B cell (primary cell): ENCODE measurements at regions not wholly inside any gene's neighbourhood (a gene's known extent, or its start where the extent isn't known, plus 50 kb on each side); places are given as distances from the start of the nearest gene placed in this dataset.
"Not testable (repeated sequence)": the region's sequence is repeated elsewhere in the genome, so short reads cannot be mapped to it uniquely, and the experiment has no call there.

Experiments used
- ATAC-seq: fragments of 200-7000 bp; cut with Tn5 transposase; one replicate; pipeline ENCODE4 v1.10.0; 2021; ENCODE audit warnings: low read depth, mild to moderate bottlenecking, moderate number of reproducible peaks, moderate library complexity
- CTCF ChIA-PET: fragments of 350-600 bp; sonication (Branson Sonifier 250); formaldehyde crosslinking; loops from one replicate; lab custom pipeline; 2021; ENCODE audit warnings: antibody characterized with exemption, inconsistent platforms; lab: Charles Lee
- POLR2A ChIA-PET: fragments of 350-600 bp; sonication (Branson Sonifier 250); formaldehyde crosslinking; loops from one replicate; lab custom pipeline; 2021; ENCODE audit warnings: antibody characterized with exemption; lab: Charles Lee
- DNase-seq: peaks from one replicate; pipeline ENCODE4 v3.0.0; 2013
- H2AFZ ChIP-seq: 2 replicates; pipeline ENCODE4 v1.6.1; 2012; ENCODE audit warnings: mild to moderate bottlenecking, low read depth, low read length; ENCODE audit not compliant: insufficient read depth, poor library complexity, severe bottlenecking
- H3K27ac ChIP-seq, 2 donors: 1 replicate in 1 of 2; 2 replicates in 1 of 2; pipeline ENCODE4 v1.5.1; 2012 to 2013; ENCODE audit warnings: low read length in 2 of 2, mild to moderate bottlenecking in 2 of 2, moderate library complexity in 1 of 2
- H3K27me3 ChIP-seq, 4 experiments: fragments of 200-600 bp in 1 of 4; sonication (generic) in 1 of 4; replicated peaks in 1 of 4; 1 replicate in 2 of 4; 2 replicates in 2 of 4; pipeline versions ENCODE4 v1.6.1 to v1.7.0; 2013 to 2016; ENCODE audit warnings: low read length in 3 of 4, mild to moderate bottlenecking in 2 of 4, mixed read lengths in 1 of 4, moderate library complexity in 1 of 4; ENCODE audit not compliant: insufficient read depth in 4 of 4, control insufficient read depth in 3 of 4; ENCODE audit errors: control extremely low read depth in 1 of 4
- H3K36me3 ChIP-seq, 2 experiments: replicated peaks in 1 of 2; 1 replicate in 1 of 2; 2 replicates in 1 of 2; pipeline versions ENCODE4 v1.6.1 to v1.7.1; 2013; ENCODE audit warnings: low read length in 1 of 2; ENCODE audit not compliant: insufficient read depth in 2 of 2, control insufficient read depth in 1 of 2; ENCODE audit errors: control extremely low read depth in 1 of 2, extremely low read depth in 1 of 2
- H3K4me1 ChIP-seq, 2 donors: fragments of 200-600 bp in 1 of 2; sonication (generic) in 1 of 2; 1 replicate in 1 of 2; 2 replicates in 1 of 2; pipeline versions ENCODE4 v1.5.1 to v1.6.1; 2013 to 2017; ENCODE audit warnings: low read length in 2 of 2; ENCODE audit not compliant: control insufficient read depth in 2 of 2, insufficient read depth in 2 of 2
- H3K4me2 ChIP-seq: replicated peaks from 2 replicates; pipeline ENCODE3; 2012; ENCODE audit warnings: mild to moderate bottlenecking, low read depth, low read length; ENCODE audit not compliant: poor library complexity, severe bottlenecking
- H3K4me3 ChIP-seq, 5 experiments: fragments of 200-600 bp in 1 of 5; sonication (generic) in 1 of 5; 1 replicate in 3 of 5; 2 replicates in 2 of 5; pipeline versions ENCODE4 v1.5.1 to v1.7.0; 2011 to 2016; ENCODE audit warnings: low read length in 4 of 5, mild to moderate bottlenecking in 4 of 5, low read depth in 2 of 5, control low read depth in 1 of 5, moderate library complexity in 1 of 5; ENCODE audit not compliant: insufficient read depth in 1 of 5; ENCODE audit errors: control extremely low read depth in 1 of 5, extremely low read depth in 1 of 5
- H3K79me2 ChIP-seq: fragments of 200-600 bp; sonication (generic); one replicate; pipeline ENCODE4 v1.6.0; 2016; ENCODE audit warnings: low read length; ENCODE audit not compliant: control insufficient read depth, insufficient read depth
- H3K9ac ChIP-seq: fragments of 200-600 bp; sonication (generic); 2 replicates; pipeline ENCODE4 v1.6.1; 2017; ENCODE audit warnings: mild to moderate bottlenecking, low read length, moderate library complexity
- H3K9me3 ChIP-seq, 3 donors: one replicate each; pipeline versions ENCODE4 v1.6.1 to v1.7.1; 2013; ENCODE audit warnings: low read length in 2 of 3; ENCODE audit not compliant: control insufficient read depth in 2 of 3, insufficient read depth in 1 of 3; ENCODE audit errors: control extremely low read depth in 1 of 3
- H4K20me1 ChIP-seq: 2 replicates; pipeline ENCODE4 v1.6.0; 2012; ENCODE audit warnings: mild to moderate bottlenecking, low read length; ENCODE audit not compliant: insufficient read depth, control insufficient read depth, poor library complexity, severe bottlenecking
- H3K27ac Mint-ChIP-seq: one replicate; pipeline ENCODE4 v1.8.0; 2021; ENCODE audit warnings: mixed read lengths
- H3K27me3 Mint-ChIP-seq: one replicate; pipeline ENCODE4 v1.8.0; 2021; ENCODE audit warnings: mixed read lengths
- H3K4me1 Mint-ChIP-seq: one replicate; pipeline ENCODE4 v1.8.0; 2021; ENCODE audit warnings: mixed read lengths
- H3K4me3 Mint-ChIP-seq: one replicate; pipeline ENCODE4 v1.8.0; 2021; ENCODE audit warnings: mixed read lengths
- H3K9me3 Mint-ChIP-seq: one replicate; pipeline ENCODE4 v1.8.0; 2022; ENCODE audit warnings: mixed read lengths; ENCODE audit not compliant: insufficient read depth
- CTCF ChIP-seq: fragments of 200-600 bp; IDR thresholded peaks from one replicate; pipeline ENCODE4 v1.8.0; 2022; ENCODE audit warnings: antibody characterized with exemption, mild to moderate bottlenecking
- EZH2 ChIP-seq: IDR thresholded peaks from 2 replicates; pipeline ENCODE4 v1.6.1; 2012; ENCODE audit warnings: borderline replicate concordance, low read depth, mild to moderate bottlenecking, moderate library complexity, low read length; ENCODE audit not compliant: insufficient read depth, poor library complexity, severe bottlenecking
- WGBS: methylation state at CpG from one replicate; pipeline ENCODE4 v1.1.5; 2013; ENCODE audit warnings: missing lambda C conversion rate; ENCODE audit not compliant: insufficient coverage; 5-methylcytosine and 5-hydroxymethylcytosine counted together
- intact Hi-C: fragments of 100-400 bp; cut with micrococcal nuclease; formaldehyde crosslinking; loops from one replicate; pipeline ENCODE4 v1.10.0; 2022

- no peaks in the 10 kb centered on the region for H3K36me3 ChIP-seq
- no peak overlapping the region for H3K4me3 Mint-ChIP-seq
- H3K27me3 ChIP-seq: no peaks in the 10 kb centered on the region
- CTCF ChIA-PET: no interaction called here
- peaks cover 0 to 25% (median 0%) of the 10 kb centered on the region in 3 donors for H3K9me3 ChIP-seq
- H3K9me3 Mint-ChIP-seq: no peaks in the 10 kb centered on the region
- H3K4me2 ChIP-seq: no peak overlapping the region
- ATAC-seq (no peak), DNase-seq (no peak)
- no peaks in the 10 kb centered on the region for H3K4me1 ChIP-seq
- no peaks in the 10 kb centered on the region for H3K79me2 ChIP-seq
- H3K4me3 ChIP-seq: no peak overlapping the region
- TF ChIP-seq EZH2 (no peak), CTCF (no peak)
- H3K4me1 Mint-ChIP-seq: no peaks in the 10 kb centered on the region
- H3K27ac Mint-ChIP-seq: no peak overlapping the region
- POLR2A ChIA-PET: interaction anchor here (0.5 kb wide), 1 partner anchor 120 kb away, joined by 4 read pairs; no protein-coding TSS in a partner anchor
- intact Hi-C loops: no loop called here
- H4K20me1 ChIP-seq: no peaks in the 10 kb centered on the region
- WGBS: 95% methylated on average over 5 of the region's 12 CpGs
- H3K27me3 Mint-ChIP-seq: no peaks in the 10 kb centered on the region
- H3K9ac ChIP-seq: no peak overlapping the region
- H3K27ac ChIP-seq: no peak overlapping the region
- no peak overlapping the region for H2AFZ ChIP-seq
These were observed 393.8 kb downstream of the TSHZ3 start for GRCh38 chr19:30955112-30956104.

- CTCF ChIA-PET, H3K9me3 Mint-ChIP-seq, H3K4me1 Mint-ChIP-seq, DNase-seq, H3K9ac ChIP-seq, H3K4me3 ChIP-seq, H3K4me2 ChIP-seq, H3K79me2 ChIP-seq, H3K4me1 ChIP-seq, H3K27ac ChIP-seq, H3K4me3 Mint-ChIP-seq, ATAC-seq, H3K27me3 Mint-ChIP-seq, intact Hi-C loops, H3K9me3 ChIP-seq, H3K27ac Mint-ChIP-seq, POLR2A ChIA-PET, H4K20me1 ChIP-seq, H3K27me3 ChIP-seq, H2AFZ ChIP-seq, H3K36me3 ChIP-seq: not testable (repeated sequence)
- WGBS: 98% methylated on average over 4 of the region's 6 CpGs
These were observed 404.8 kb downstream of the TSHZ3 start for GRCh38 chr19:30944276-30944932.
